K562 (cell line): ENCODE measurements at regions not wholly inside any gene's neighbourhood (a gene's known extent, or its start where the extent isn't known, plus 50 kb on each side); places are given as distances from the start of the nearest gene placed in this dataset.

ENCODE experiments used
- CBX5 ChIP-seq: IDR thresholded peaks from 2 replicates; pipeline ENCODE4 v1.6.1; 2014; ENCODE audit warnings: low read depth, borderline replicate concordance
- FOXJ3 ChIP-seq: sonication (generic); formaldehyde crosslinking; IDR thresholded peaks from 2 replicates; pipeline ENCODE4 v1.4.0; 2020; ENCODE audit warnings: mild to moderate bottlenecking, missing genetic modification reagents
- PRPF4 ChIP-seq: fragments of 200-400 bp; formaldehyde crosslinking; IDR thresholded peaks from one replicate; pipeline ENCODE4 v1.6.1; 2017; ENCODE audit warnings: low read length, low read depth, mild to moderate bottlenecking; ENCODE audit not compliant: insufficient read depth, poor library complexity, severe bottlenecking
- PTBP1 ChIP-seq: fragments of 200-400 bp; formaldehyde crosslinking; IDR thresholded peaks from 2 replicates; pipeline ENCODE4 v1.6.1; 2017; ENCODE audit warnings: low read depth, low read length
- RB1 ChIP-seq: fragments of 450-650 bp; IDR thresholded peaks from 2 replicates; pipeline ENCODE4 v1.6.1; 2017; ENCODE audit warnings: low read depth, mild to moderate bottlenecking
- SIN3A ChIP-seq, 2 experiments: fragments of 150-350 bp in 1 of 2; IDR thresholded peaks; 2 replicates each; pipeline ENCODE4 v1.6.1; 2011 to 2016; ENCODE audit warnings: borderline replicate concordance in 2 of 2, low read depth in 2 of 2, low read length in 2 of 2, mild to moderate bottlenecking in 2 of 2, moderate library complexity in 2 of 2; ENCODE audit not compliant: control insufficient read depth in 1 of 2
- SP2 ChIP-seq: IDR thresholded peaks from 2 replicates; pipeline ENCODE4 v1.6.1; 2011; ENCODE audit warnings: mild to moderate bottlenecking, low read depth, low read length, moderate library complexity; ENCODE audit not compliant: poor library complexity, severe bottlenecking; ENCODE audit errors: extremely low read depth
- TCF3 ChIP-seq: sonication (generic); formaldehyde crosslinking; IDR thresholded peaks from 2 replicates; pipeline ENCODE4 v1.4.0; 2020; ENCODE audit warnings: mild to moderate bottlenecking, missing genetic modification reagents
- TRIM24 ChIP-seq, 2 experiments: fragments of 450-650 bp; IDR thresholded peaks; 2 replicates each; pipeline ENCODE4 v1.6.1; 2016
- ZNF76 ChIP-seq: fragments of 250-450 bp; sonication (Bioruptor Pico); IDR thresholded peaks from 2 replicates; pipeline ENCODE4 v1.4.0; 2020; ENCODE audit warnings: mild to moderate bottlenecking, moderate library complexity, borderline replicate concordance
- ZNF780A ChIP-seq: fragments of 250-450 bp; sonication (Bioruptor Pico); IDR thresholded peaks from 2 replicates; pipeline ENCODE4 v1.5.0; 2021; ENCODE audit warnings: mild to moderate bottlenecking
- ZSCAN29 ChIP-seq: fragments of 450-650 bp; IDR thresholded peaks from 2 replicates; pipeline ENCODE4 v1.6.1; 2017
- TF ChIP-seq, protein P1 (sequence below), 3 experiments: IDR thresholded peaks in 2 of 3; conservative IDR thresholded peaks in 1 of 3; 2 replicates each; pipeline ENCODE4 v1.5.1; 2011 to 2012; ENCODE audit warnings: low read length in 3 of 3, mild to moderate bottlenecking in 3 of 3, control low read depth in 2 of 3, improper control_type of control experiment in 1 of 3, inconsistent platforms in 1 of 3, low read depth in 1 of 3, mixed read lengths in 1 of 3, moderate library complexity in 1 of 3; ENCODE audit not compliant: insufficient read depth in 2 of 3
- TF ChIP-seq, protein P2 (sequence below), 2 experiments: fragments of 450-650 bp; formaldehyde crosslinking in 1 of 2; IDR thresholded peaks; 2 replicates each; pipeline versions ENCODE4 v1.4.0 to v1.6.1; 2014 to 2020; ENCODE audit warnings: mild to moderate bottlenecking in 2 of 2, borderline replicate concordance in 1 of 2, low read depth in 1 of 2

DNA sequence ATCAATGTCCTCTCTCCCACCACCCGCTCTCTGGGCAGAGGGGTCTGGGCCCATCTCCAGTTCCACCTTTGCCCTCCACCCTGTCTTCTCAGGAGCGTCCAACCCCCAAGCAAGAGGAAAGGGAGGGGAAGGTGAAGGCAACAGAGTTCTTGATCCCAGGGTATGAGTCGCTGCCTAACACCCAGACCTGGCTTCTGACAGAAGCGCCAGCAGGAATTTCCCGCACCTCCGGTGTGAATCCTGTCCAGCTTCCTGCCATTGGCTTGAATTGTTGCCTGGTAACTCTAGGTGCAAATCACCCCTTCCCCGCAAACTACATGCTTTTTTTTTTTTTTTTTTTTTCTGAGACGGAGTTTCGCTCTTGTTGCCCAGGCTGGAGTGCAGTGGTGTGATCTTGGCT lies 84.2 kb upstream of the IER5L start:
- TF ChIP-seq, protein P1, sequence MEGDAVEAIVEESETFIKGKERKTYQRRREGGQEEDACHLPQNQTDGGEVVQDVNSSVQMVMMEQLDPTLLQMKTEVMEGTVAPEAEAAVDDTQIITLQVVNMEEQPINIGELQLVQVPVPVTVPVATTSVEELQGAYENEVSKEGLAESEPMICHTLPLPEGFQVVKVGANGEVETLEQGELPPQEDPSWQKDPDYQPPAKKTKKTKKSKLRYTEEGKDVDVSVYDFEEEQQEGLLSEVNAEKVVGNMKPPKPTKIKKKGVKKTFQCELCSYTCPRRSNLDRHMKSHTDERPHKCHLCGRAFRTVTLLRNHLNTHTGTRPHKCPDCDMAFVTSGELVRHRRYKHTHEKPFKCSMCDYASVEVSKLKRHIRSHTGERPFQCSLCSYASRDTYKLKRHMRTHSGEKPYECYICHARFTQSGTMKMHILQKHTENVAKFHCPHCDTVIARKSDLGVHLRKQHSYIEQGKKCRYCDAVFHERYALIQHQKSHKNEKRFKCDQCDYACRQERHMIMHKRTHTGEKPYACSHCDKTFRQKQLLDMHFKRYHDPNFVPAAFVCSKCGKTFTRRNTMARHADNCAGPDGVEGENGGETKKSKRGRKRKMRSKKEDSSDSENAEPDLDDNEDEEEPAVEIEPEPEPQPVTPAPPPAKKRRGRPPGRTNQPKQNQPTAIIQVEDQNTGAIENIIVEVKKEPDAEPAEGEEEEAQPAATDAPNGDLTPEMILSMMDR (IDR thresholded peaks at IDR 0.05 in 2 of 3, conservative IDR thresholded peaks at IDR 0.05 in 1 of 3; ENCODE audit: insufficient read depth in 2 of 3, low read depth in 1 of 3, low read length in 3 of 3), result no peak
- TF ChIP-seq TCF3 (CRISPR knock-in tag), result no peak
- no peak for TF ChIP-seq CBX5
- TF ChIP-seq PTBP1, result no peak
- no peak for TF ChIP-seq SIN3A (IDR thresholded peaks at IDR 0.05; ENCODE audit: borderline replicate concordance in 2 of 2, control insufficient read depth in 1 of 2, low read depth in 2 of 2, low read length in 2 of 2)
- no peak for TF ChIP-seq ZNF780A
- no peak for TF ChIP-seq ZNF76 (CRISPR knock-in tag)
- no peak for TF ChIP-seq FOXJ3
- no peak for TF ChIP-seq ZSCAN29
- no peak for TF ChIP-seq RB1
- TF ChIP-seq PRPF4, result no peak
- TF ChIP-seq TRIM24 (IDR thresholded peaks at IDR 0.05), result no peak
- TF ChIP-seq, protein P2, sequence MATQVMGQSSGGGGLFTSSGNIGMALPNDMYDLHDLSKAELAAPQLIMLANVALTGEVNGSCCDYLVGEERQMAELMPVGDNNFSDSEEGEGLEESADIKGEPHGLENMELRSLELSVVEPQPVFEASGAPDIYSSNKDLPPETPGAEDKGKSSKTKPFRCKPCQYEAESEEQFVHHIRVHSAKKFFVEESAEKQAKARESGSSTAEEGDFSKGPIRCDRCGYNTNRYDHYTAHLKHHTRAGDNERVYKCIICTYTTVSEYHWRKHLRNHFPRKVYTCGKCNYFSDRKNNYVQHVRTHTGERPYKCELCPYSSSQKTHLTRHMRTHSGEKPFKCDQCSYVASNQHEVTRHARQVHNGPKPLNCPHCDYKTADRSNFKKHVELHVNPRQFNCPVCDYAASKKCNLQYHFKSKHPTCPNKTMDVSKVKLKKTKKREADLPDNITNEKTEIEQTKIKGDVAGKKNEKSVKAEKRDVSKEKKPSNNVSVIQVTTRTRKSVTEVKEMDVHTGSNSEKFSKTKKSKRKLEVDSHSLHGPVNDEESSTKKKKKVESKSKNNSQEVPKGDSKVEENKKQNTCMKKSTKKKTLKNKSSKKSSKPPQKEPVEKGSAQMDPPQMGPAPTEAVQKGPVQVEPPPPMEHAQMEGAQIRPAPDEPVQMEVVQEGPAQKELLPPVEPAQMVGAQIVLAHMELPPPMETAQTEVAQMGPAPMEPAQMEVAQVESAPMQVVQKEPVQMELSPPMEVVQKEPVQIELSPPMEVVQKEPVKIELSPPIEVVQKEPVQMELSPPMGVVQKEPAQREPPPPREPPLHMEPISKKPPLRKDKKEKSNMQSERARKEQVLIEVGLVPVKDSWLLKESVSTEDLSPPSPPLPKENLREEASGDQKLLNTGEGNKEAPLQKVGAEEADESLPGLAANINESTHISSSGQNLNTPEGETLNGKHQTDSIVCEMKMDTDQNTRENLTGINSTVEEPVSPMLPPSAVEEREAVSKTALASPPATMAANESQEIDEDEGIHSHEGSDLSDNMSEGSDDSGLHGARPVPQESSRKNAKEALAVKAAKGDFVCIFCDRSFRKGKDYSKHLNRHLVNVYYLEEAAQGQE (IDR thresholded peaks at IDR 0.05; ENCODE audit: borderline replicate concordance), result no peak
- TF ChIP-seq, protein P2 (CRISPR knock-in tag; IDR thresholded peaks at IDR 0.05; ENCODE audit: low read depth), result no peak
- TF ChIP-seq SP2, result no peak
